Loucy (cell line): ENCODE measurements at regions not wholly inside any gene's neighbourhood (a gene's known extent, or its start where the extent isn't known, plus 50 kb on each side); places are given as distances from the start of the nearest gene placed in this dataset.

Experiments used
- CTCF ChIP-seq: fragments of 200-600 bp; sonication (generic); conservative IDR thresholded peaks from 2 replicates; pipeline ENCODE4 v1.5.1; 2014; ENCODE audit warnings: mild to moderate bottlenecking, antibody characterized with exemption, low read length
- EZH2phosphoT487 ChIP-seq: fragments of 200-600 bp; IDR thresholded peaks from 2 replicates; pipeline ENCODE4 v1.6.1; 2018; ENCODE audit warnings: antibody characterized with exemption, mild to moderate bottlenecking, moderate library complexity, borderline replicate concordance

GRCh38 chrX:95996294-95996693, 688.3 kb upstream of the DIAPH2 start:
- TF ChIP-seq CTCF: no peak
- TF ChIP-seq EZH2phosphoT487: no peak
